Type B pancreatic cell (in vitro differentiated cells): ENCODE measurements at regions not wholly inside any gene's neighbourhood (a gene's known extent, or its start where the extent isn't known, plus 50 kb on each side); places are given as distances from the start of the nearest gene placed in this dataset.

ENCODE experiments used
- DNase-seq: peaks from one replicate; pipeline ENCODE4 v3.0.0; 2021; ENCODE audit warnings: mixed read lengths; ENCODE audit not compliant: unreplicated experiment; ENCODE audit errors: extremely low spot score
- H3K27ac Mint-ChIP-seq: 2 replicates; pipeline ENCODE4 v1.8.0; 2021; ENCODE audit warnings: mild to moderate bottlenecking, mixed read lengths
- H3K27me3 Mint-ChIP-seq: 2 replicates; pipeline ENCODE4 v1.8.0; 2021; ENCODE audit warnings: mixed read lengths
- H3K36me3 Mint-ChIP-seq: 2 replicates; pipeline ENCODE4 v1.8.0; 2021; ENCODE audit warnings: mixed read lengths
- H3K4me1 Mint-ChIP-seq: one replicate; pipeline ENCODE4 v1.8.0; 2021; ENCODE audit warnings: mixed read lengths; ENCODE audit not compliant: unreplicated experiment
- H3K4me3 Mint-ChIP-seq: 2 replicates; pipeline ENCODE4 v1.8.0; 2021; ENCODE audit warnings: mild to moderate bottlenecking, mixed read lengths
- H3K9me3 Mint-ChIP-seq: 2 replicates; pipeline ENCODE4 v1.8.0; 2021; ENCODE audit warnings: mixed read lengths
- CTCF ChIP-seq: fragments of 200-600 bp; sonication (generic); conservative IDR thresholded peaks from 2 replicates; pipeline ENCODE4 v1.5.0; 2021; ENCODE audit warnings: antibody characterized with exemption, mild to moderate bottlenecking

- no peaks in the 10 kb centered on the region for H3K9me3 Mint-ChIP-seq
- no peak overlapping the region for H3K27ac Mint-ChIP-seq
- H3K36me3 Mint-ChIP-seq, result no peaks in the 10 kb centered on the region
- H3K4me1 Mint-ChIP-seq, result no peaks in the 10 kb centered on the region
- peaks cover 13% of the 10 kb centered on the region for H3K27me3 Mint-ChIP-seq
- no peak for TF ChIP-seq CTCF
- H3K4me3 Mint-ChIP-seq, result no peak overlapping the region
- peak; percentile 27 for DNase-seq
These were observed 192.4 kb downstream of the DICER1 start for GRCh38 chr14:94964931-94965330.

- H3K4me3 Mint-ChIP-seq, result no peak overlapping the region
- DNase-seq, result no peak
- H3K36me3 Mint-ChIP-seq, result no peaks in the 10 kb centered on the region
- H3K27me3 Mint-ChIP-seq, result peaks cover 13% of the 10 kb centered on the region
- no peaks in the 10 kb centered on the region for H3K9me3 Mint-ChIP-seq
- H3K4me1 Mint-ChIP-seq, result no peaks in the 10 kb centered on the region
- H3K27ac Mint-ChIP-seq, result no peak overlapping the region
- TF ChIP-seq CTCF, result no peak
These were observed 193.1 kb downstream of the DICER1 start for GRCh38 chr14:94964181-94964580.

- no peaks in the 10 kb centered on the region for H3K36me3 Mint-ChIP-seq
- H3K27me3 Mint-ChIP-seq, result peaks cover 13% of the 10 kb centered on the region
- H3K4me3 Mint-ChIP-seq, result no peak overlapping the region
- no peaks in the 10 kb centered on the region for H3K4me1 Mint-ChIP-seq
- H3K9me3 Mint-ChIP-seq, result no peaks in the 10 kb centered on the region
- DNase-seq, result peak; percentile 29
- no peak for TF ChIP-seq CTCF
- H3K27ac Mint-ChIP-seq, result no peak overlapping the region
These were observed 193.1 kb upstream of the GSC start for GRCh38 chr14:94963051-94963450.

- H3K27me3 Mint-ChIP-seq, result peaks cover 13% of the 10 kb centered on the region
These were observed 192.3 kb upstream of the GSC start for GRCh38 chr14:94962166-94962575.

GRCh38 chr14:94961386-94962165 lies 191.7 kb upstream of the GSC start:
- DNase-seq, result peak; percentile 45

More at GRCh38 chr14:94962166-94962575, 192.3 kb upstream of the GSC start:
- H3K9me3 Mint-ChIP-seq, result no peaks in the 10 kb centered on the region
- peak; percentile 50 for DNase-seq
- no peak overlapping the region for H3K27ac Mint-ChIP-seq
- no peak for TF ChIP-seq CTCF
- H3K4me3 Mint-ChIP-seq, result no peak overlapping the region
- H3K4me1 Mint-ChIP-seq, result no peaks in the 10 kb centered on the region
- H3K36me3 Mint-ChIP-seq, result no peaks in the 10 kb centered on the region

More at GRCh38 chr14:94961386-94962165, 191.7 kb upstream of the GSC start:
- Mint-ChIP-seq H3K9me3 (no peaks in the 10 kb centered on the region), H3K27me3 (peaks cover 13% of the 10 kb centered on the region), H3K4me1 (no peaks in the 10 kb centered on the region), H3K4me3 (no peak overlapping the region), H3K27ac (no peak overlapping the region), H3K36me3 (no peaks in the 10 kb centered on the region)
- TF ChIP-seq CTCF, result no peak
